Ecto neural progenitor cell (in vitro differentiated cells): ENCODE measurements at regions not wholly inside any gene's neighbourhood (a gene's known extent, or its start where the extent isn't known, plus 50 kb on each side); places are given as distances from the start of the nearest gene placed in this dataset.
"Not testable (repeated sequence)": the region's sequence is repeated elsewhere in the genome, so short reads cannot be mapped to it uniquely, and the experiment has no call there.

Source experiments
- DNase-seq: peaks from one replicate; pipeline ENCODE4 v3.0.0-alpha.2; 2018; ENCODE audit warnings: low spot score

GRCh38 chr2:3899536-3900155, 196.3 kb downstream of the DCDC2C start:
- no peak for DNase-seq

- DNase-seq: no peak
These were observed 198.8 kb downstream of the DCDC2C start for GRCh38 chr2:3902131-3902530.

GRCh38 chr2:3904061-3904460, 200.7 kb downstream of the DCDC2C start:
- DNase-seq: no peak

GRCh38 chr2:3908498-3908897, 205.1 kb downstream of the DCDC2C start:
- DNase-seq: not testable (repeated sequence)

- peak; percentile 69 for DNase-seq
These were observed 208.6 kb downstream of the DCDC2C start for GRCh38 chr2:3911882-3912455.

DNA sequence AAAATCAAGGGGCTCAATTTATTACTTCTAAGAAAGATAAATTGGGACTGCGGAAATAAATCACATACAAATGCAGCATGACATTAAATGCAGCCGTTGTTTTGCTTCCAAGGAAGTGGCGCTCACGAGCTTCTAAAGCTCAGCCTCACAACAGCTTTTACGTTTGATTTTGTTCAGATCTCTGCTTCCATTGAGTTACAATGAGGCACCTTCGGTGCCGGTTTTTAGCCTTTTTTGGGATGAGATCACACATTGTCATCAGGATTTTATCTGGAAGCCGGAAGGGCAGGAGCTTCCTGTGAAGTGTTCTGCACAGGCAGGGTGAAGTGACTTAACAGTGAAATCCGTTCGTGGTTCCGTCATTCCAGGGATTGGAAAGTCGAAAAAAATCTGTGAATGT, 209.8 kb downstream of the DCDC2C start:
- no peak for DNase-seq

DNA sequence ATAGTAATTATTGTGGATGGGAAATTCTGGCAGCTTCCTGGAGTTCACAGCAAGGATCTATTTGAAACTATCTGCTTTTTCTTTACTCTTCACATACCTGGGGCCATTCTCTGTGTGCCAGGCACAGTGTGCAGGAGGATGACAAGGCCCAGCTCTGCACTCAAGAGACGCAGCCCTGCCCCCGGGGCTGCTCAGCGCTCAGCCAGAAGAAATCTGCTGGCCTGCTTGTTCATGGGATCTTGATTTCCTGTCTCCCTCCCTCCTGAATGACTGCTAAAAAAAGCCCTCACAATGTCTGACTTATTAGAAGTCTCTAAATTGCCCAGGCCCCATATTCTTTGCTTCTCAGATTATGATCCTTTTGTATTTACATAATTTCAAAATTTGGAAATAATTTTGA, 210.9 kb downstream of the DCDC2C start:
- DNase-seq: no peak

- no peak for DNase-seq
These were observed 223.7 kb downstream of the DCDC2C start for GRCh38 chr2:3927031-3927430.

- DNase-seq: no peak
These were observed 226.0 kb downstream of the DCDC2C start for GRCh38 chr2:3929374-3929773.

DNA sequence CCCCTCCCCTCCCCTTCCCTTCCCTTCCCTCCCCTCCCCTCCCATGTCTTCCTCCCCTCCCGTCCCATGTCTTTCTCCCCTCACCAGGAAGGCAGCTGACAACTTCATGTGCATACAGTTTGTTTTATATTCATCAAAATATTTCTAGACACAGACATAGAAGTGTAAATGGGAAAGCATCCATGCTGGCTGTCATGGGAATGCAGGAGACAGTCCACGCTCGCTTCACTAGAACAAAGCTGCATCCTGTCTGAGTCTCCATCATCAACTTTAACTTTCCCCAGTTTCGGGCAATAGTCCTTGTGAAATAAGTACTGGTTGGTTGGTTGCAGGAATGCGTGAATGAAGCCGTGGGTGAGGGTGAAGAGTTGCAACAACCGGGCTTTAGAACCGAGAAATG, 226.9 kb downstream of the DCDC2C start:
- no peak for DNase-seq

DNA sequence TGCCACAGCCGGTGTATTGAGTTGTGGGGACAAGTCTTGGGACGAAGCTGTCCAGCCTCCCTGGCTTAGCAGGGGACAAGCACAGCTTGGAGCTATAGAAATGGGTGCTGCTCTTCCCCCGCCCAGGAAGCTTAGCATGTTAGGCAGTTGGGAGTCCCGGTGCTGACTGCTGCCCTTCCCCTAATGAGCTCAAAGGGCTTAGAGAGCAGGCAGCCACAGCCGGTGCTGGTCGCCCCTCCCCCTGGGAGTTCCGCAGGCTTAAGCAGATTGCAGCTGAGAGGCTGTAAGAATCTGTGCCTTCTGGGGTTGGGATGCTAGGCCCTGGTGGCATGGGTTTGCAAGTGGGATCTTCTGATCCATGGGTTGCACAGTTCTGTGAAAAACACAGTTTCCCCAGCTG, 237.3 kb downstream of the DCDC2C start:
- DNase-seq: peak; percentile 71

- no peak for DNase-seq
These were observed 239.5 kb downstream of the DCDC2C start for GRCh38 chr2:3942841-3943240.

DNA sequence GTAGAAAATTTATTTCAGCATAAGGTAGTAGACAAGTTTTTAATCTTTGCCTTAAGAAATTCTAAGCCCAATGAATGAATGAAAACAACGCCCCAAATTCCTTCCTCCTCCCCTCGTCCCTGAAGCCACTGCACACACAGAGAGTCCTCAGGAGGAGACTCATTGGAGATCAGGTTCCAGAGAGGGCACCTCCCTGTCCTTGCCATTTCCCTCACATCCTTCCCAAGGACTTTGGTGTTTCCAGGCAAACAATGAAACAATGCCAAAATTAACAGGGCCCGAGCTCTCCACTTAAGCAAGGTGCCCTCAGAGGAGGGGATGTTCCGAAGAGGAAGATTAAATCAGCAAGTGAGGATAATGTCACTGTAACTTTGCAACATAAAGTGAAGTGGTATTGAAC, 240.7 kb downstream of the DCDC2C start:
- DNase-seq: no peak

- no peak for DNase-seq
These were observed 241.5 kb downstream of the DCDC2C start for GRCh38 chr2:3944841-3945240.

- DNase-seq: no peak
These were observed 244.8 kb downstream of the DCDC2C start for GRCh38 chr2:3948191-3948590.

DNA sequence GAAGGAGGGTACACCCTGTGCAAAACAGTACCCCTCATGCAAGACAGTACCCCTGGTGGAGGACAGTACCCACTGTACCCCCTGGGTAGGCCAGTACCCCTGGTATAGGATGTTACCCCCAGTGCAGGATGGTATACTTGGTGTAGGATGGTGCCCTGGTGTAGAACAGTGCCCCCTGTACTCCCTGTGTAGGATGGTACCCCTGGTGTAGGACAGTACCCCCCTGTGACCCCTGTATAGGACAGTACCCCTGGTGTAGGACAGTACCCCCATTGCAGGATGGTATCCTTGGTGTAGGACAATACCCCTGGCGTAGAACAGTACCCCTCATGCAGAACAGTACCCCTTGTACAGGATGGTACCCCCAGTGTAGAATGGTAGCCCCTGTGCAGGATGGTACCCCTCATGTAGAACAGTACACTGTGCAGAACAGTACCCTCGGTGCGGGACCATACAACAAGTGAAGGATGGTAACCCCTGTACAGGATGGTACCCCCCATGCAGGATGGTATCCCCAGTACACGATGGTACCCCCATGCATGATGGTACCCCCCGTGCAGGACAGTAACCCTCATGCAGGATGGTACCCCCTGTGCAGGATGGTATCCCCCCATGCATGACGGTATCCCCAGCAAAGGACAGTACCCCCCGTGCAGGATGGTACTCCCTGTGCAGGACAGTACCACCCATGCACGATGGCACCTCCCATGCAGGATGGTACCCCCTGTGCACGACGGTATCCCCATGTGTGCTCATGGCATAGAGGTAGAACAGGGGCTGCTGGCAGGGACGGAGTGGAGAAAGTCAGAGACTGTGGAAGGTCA, 248.0 kb downstream of the DCDC2C start:
- DNase-seq: no peak

DNA sequence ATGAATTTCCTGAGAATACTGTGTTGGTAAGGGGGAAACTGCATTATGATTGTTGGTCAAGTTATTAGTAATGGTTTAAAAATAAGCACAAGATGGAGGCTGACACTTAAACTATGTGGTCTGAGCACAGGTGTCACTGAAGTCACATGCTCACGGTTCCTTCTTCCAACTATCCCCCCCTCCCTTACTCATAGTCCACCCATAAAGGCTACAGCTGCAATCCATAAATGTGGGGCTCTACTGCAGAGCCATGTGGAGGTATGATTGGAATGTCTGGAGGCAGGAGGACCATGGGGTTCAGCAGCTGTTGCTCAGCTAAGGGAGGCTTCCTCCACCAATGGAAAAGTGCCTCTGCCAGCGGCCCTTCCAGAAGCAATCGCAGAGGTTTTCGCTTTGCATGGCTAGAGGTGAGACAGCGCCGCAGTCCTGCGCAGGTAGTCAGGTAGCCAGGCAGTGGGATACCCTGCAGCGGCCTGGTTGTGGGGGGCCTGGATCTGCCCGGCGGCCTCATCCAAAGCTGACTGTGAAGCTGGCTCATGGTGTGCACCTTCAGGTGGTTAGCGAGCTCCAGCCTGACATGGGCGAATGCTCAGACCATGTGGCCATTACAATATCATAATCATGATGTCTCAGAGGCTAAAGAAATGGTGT, 249.6 kb downstream of the DCDC2C start:
- no peak for DNase-seq

DNA sequence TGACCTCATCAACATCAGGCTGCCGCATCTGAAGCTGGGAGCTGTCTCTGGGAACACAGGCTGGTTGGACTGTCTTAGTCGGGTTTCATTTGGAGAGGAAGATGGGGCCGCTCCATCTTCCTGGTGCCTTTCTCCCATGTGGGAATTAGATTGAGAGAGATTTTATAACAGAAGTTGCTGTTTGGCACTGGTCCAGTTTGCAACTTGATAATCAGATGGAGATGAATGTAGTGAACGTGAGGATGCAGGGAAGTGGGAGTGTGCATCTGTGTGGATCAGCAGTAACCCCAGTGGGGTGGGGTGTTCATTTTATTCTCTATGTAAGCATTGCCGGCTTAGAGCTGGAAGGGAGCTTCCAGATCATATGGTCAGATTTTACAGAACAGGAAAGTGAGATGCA, 250.9 kb downstream of the DCDC2C start:
- no peak for DNase-seq

- DNase-seq: no peak
These were observed 253.0 kb downstream of the DCDC2C start for GRCh38 chr2:3956406-3956805.

DNA sequence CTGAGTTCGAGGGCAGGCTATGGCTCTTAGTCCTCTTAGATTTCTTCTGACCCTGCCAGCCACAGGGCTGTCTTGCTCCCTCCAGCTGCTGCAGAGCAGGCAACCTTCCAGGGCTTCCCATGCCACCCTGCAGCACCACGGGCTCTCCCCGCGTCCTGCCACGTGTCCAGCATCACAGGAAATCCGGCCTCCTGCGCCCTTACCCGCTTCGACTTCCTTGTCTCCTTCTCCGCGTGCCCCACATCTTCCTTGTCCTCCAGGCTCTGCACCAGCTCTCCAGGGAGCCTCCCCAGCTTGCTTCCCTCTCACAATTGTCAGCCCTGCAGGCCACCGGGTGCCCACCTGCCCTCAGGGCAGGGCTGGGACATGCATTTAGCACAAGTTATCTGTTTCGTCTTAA, 253.5 kb downstream of the DCDC2C start:
- no peak for DNase-seq

GRCh38 chr2:3958465-3958864, 255.1 kb downstream of the DCDC2C start:
- DNase-seq: no peak

- no peak for DNase-seq
These were observed 255.6 kb downstream of the DCDC2C start for GRCh38 chr2:3958969-3959368.

DNA sequence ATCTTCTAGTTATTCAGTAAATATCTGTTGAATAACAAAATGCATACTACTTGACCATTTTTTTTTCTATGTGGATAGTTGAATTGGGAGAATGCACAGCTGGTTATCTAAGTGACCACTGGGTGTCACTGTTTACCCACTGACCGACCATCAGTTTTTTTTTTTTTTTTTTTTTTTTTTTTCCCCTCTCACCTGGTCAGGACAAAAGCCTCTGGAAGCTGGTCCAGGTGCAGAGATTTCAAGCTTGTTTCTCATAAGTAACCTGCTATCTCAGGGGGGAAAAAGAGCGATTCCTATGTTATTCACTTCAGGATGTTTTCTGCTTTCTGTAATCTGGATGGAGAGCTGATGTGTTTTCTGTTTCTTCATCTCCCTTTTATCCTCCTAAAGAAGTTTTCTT, 256.0 kb downstream of the DCDC2C start:
- DNase-seq: no peak
